AG09319 (cell line): ENCODE measurements at regions not wholly inside any gene's neighbourhood (a gene's known extent, or its start where the extent isn't known, plus 50 kb on each side); places are given as distances from the start of the nearest gene placed in this dataset.
"Not testable (repeated sequence)": the region's sequence is repeated elsewhere in the genome, so short reads cannot be mapped to it uniquely, and the experiment has no call there.

Source experiments
- DNase-seq: peaks from one replicate; pipeline ENCODE4 v3.0.0-alpha.2; 2010; ENCODE audit warnings: low read depth; ENCODE audit errors: extremely low read depth
- CTCF ChIP-seq: IDR thresholded peaks from 2 replicates; pipeline ENCODE4 v1.5.1; 2011; ENCODE audit warnings: low read depth, mild to moderate bottlenecking, inconsistent platforms, low read length, moderate library complexity

- no peak for DNase-seq
- TF ChIP-seq CTCF, result no peak
Measured at GRCh38 chr7:142647749-142648148, 101.5 kb upstream of the PRSS1 start.

GRCh38 chr7:142646386-142647140, 102.7 kb upstream of the PRSS1 start:
- no peak for DNase-seq
- no peak for TF ChIP-seq CTCF

- no peak for TF ChIP-seq CTCF
- DNase-seq, result no peak
Measured at GRCh38 chr7:142645777-142646176, 103.5 kb upstream of the PRSS1 start.

GRCh38 chr7:142642316-142642715, 107.0 kb upstream of the PRSS1 start:
- DNase-seq, result no peak

GRCh38 chr7:142641252-142641651, 108.0 kb upstream of the PRSS1 start:
- not testable (repeated sequence) for DNase-seq

More at GRCh38 chr7:142642316-142642715, 107.0 kb upstream of the PRSS1 start:
- no peak for TF ChIP-seq CTCF

- DNase-seq, result no peak
- no peak for TF ChIP-seq CTCF
Measured at GRCh38 chr7:142638581-142638980, 110.7 kb upstream of the PRSS1 start.

GRCh38 chr7:142637240-142637639, 112.0 kb upstream of the PRSS1 start:
- TF ChIP-seq CTCF, result no peak
- DNase-seq, result no peak

GRCh38 chr7:142636751-142637150, 112.5 kb upstream of the PRSS1 start:
- no peak for DNase-seq
- no peak for TF ChIP-seq CTCF

GRCh38 chr7:142636107-142636506, 113.2 kb upstream of the PRSS1 start:
- not testable (repeated sequence) for DNase-seq
